ENCODE measurements at regions not wholly inside any gene's neighbourhood (a gene's known extent, or its start where the extent isn't known, plus 50 kb on each side); places are given as distances from the start of the nearest gene placed in this dataset.
"Not testable (repeated sequence)": the region's sequence is repeated elsewhere in the genome, so short reads cannot be mapped to it uniquely, and the experiment has no call there.

DNA sequence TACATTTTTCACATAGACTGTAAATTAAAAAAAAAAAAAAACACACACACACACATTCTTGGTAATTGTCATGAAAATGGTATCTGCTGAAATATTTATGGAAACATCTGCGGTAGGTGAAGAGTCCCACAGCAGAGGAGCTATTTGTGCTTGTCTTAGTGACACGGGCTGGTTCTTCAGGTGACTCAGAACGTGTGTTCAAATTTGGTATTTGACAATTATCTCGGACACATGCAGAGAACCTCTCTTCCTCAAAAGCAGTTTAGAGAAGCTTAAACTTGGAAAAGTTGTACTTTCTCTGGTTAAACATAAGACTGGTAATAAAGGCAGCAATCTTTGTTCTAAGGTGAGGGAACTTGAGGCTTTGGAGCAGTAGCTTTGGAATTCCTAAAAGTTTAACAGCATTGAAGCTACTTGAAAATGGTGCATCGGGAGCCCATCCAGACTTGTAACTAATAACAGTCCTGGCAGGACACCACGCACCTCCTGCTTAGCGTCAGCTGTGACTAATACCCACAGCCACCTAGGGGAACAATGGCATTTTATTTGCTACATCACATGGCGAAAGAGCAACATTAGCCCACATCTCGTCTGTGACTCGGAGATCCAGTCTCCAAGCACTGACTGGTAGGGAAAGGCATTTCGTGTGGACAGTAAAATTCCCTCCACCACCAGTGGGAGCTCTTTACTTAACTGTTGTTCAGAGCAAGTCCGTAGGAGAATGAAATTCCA, 1505.1 kb upstream of the SLC10A2 start:
- peak; percentile 85 to 93 for DNase-seq

DNA sequence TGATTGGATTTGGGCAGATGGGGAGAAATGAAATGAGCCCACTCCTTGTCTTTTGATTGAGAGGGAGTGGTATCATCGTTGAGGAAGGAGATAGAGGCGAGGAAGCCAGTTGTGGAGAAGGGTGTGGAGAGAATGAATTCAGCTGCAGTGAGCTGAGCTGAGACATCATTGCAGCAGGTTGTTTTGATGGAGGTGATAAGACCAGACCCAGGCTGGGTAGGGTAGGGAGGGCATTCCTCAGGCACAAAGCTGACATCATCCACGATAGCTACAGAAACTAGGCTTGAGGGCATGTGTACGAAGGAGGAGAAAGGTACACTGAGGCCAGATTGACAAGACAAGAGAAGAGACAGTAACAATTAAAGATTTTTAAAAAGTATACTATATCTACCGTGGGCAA, 1500.9 kb upstream of the SLC10A2 start:
- no peak for DNase-seq

- DNase-seq, result no peak
Measured at GRCh38 chr13:104565888-104566287, 1499.7 kb upstream of the SLC10A2 start.

- no peak for DNase-seq
Measured at GRCh38 chr13:104553896-104554295, 1487.7 kb upstream of the SLC10A2 start.

- DNase-seq, result no peak
Measured at GRCh38 chr13:104553186-104553585, 1487.0 kb upstream of the SLC10A2 start.

DNA sequence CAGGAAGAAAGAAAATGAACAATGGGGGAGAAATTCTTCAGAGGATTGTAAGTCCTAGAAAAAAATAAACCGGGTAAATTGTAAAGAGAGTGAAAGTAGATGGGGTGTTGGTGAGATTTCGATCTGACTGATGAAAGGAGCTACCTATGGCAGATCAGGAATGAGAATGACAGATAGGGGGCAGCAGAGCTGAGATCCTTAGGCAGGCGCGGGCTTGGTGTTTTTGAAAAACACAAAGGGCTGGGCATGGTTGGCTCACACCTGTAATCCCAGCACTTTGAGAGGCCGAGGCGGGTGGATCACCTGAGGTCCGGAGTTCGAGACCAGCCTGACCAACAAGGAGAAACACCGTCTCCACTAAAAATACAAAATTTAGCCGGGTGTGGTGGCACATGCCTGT, 1468.6 kb upstream of the SLC10A2 start:
- peak in 1 of 2 experiments; percentile 14 for DNase-seq

- no peak for DNase-seq
Measured at GRCh38 chr13:104532132-104532531, 1465.9 kb upstream of the SLC10A2 start.

- no peak for DNase-seq
Measured at GRCh38 chr13:104530741-104531140, 1464.5 kb upstream of the SLC10A2 start.

- no peak for DNase-seq
Measured at GRCh38 chr13:104526561-104526960, 1460.3 kb upstream of the SLC10A2 start.

DNA sequence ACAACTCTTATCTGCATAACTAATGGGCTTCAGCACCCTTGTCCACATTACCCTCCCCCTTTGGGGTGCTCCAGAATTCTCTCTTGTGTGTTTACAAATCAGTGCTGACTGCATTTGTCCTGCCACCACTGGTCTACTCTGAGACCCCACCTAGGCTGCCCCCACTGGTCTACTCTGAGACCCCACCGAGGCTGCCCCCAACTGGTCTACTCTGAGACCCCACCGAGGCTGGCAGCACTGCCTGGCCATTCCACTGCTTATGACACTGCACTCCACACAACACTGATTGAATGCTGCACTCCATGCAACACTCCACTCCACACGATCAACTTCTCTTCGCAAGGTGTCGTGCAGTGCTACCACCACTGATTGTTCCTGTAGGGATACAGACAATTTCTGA, 1459.2 kb upstream of the SLC10A2 start:
- no peak for DNase-seq

- no peak for DNase-seq
Measured at GRCh38 chr13:104522235-104523072, 1456.2 kb upstream of the SLC10A2 start.

GRCh38 chr13:104510422-104510821, 1444.2 kb upstream of the SLC10A2 start:
- no peak for DNase-seq

DNA sequence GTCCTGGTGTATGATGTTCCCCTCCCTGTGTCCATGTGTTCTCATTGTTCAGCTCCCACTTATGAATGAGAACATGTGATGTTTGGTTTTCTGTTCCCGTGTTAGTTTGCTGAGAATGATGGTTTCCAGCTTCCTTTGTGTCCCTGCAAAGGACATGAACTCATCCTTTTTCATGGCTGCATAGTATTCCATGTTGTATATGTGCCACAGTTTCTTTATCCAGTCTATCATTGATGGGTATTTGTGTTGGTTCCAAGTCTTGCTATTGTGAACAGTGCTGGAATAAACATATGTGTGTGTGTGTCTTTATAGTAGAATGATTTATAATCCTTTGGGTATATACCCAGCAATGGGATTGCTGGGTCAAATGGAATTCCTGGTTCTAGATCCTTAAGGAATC, 1427.3 kb upstream of the SLC10A2 start:
- not testable (repeated sequence) for DNase-seq

DNA sequence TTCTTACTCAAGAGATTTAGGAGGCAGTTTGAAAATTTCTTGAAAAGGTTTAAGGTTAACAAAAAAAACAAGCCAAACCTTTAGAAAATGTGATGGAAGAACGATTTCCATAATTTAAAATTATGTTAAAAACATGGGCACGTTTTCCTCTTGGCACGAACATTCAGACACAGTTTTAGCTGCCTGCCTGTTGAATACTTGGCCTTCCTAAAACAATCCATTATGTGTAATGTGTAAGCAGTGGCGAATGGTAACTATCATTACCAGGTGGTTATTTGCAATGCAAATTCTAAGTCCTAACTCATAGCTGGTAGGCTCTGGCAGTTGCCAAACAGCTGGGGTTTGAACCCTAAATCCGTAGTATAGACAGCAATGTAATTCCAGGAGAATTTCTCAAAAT, 1425.7 kb upstream of the SLC10A2 start:
- peak; percentile 85 to 93 for DNase-seq

DNA sequence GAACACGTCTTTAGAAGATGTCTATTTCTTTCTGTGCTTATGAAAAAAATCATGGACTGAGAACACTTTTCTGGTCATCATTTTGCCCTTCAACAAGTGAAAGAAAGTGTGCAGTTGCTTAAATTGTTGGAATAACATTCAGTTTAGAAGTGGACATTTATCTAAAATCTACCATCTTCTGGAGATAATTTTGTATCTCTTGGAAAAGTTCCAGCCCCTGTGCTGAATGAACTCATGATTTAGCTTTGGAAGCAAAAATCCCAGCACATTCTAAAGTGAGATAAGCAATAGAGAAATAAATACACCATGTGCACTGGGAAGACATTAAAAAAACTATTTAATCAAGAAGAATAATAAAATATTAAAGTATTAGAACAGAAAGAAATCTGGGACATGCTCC, 1420.8 kb upstream of the SLC10A2 start:
- DNase-seq, result no peak

- no peak for DNase-seq
Measured at GRCh38 chr13:104485571-104485970, 1419.4 kb upstream of the SLC10A2 start.

GRCh38 chr13:104483631-104484030, 1417.4 kb upstream of the SLC10A2 start:
- DNase-seq, result no peak

DNA sequence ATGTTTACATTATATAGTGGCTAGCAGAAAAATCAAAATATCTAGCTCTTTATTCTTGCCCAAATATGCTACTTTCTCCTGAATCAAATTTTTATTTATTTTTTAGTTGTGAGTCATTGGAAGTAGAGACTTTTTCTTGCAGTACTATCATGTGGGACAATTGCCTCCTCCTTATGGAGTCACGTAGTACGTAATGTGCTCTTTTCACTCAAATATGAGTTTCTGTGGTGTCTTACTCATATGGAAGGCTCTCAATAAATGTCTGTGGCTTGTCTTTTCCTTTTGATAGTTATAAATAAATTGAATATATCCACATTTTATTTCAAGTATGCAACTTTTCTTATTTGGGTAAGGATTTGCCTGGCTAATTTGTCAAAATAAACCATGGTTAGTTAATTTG, 1411.0 kb upstream of the SLC10A2 start:
- DNase-seq, result no peak

DNA sequence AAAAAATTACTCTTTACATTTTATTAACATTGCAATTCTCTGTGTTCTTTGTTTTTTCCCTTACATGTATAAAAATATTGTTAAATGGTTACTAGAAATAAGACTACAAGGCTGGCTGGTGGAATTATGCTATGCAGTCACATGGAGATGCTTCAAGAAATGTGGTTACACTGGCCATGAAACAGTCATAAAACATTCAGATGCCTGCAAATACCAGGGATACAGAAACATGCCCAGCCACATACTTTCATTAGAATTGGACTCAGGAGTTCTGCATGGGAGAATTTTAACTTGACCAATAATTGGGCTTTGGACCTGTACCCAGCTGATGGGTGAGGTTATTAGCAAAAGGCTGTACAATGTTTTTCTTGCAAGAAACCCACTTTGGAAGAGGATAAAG, 1407.7 kb upstream of the SLC10A2 start:
- DNase-seq, result no peak

GRCh38 chr13:104466016-104466415, 1399.8 kb upstream of the SLC10A2 start:
- no peak for DNase-seq

DNA sequence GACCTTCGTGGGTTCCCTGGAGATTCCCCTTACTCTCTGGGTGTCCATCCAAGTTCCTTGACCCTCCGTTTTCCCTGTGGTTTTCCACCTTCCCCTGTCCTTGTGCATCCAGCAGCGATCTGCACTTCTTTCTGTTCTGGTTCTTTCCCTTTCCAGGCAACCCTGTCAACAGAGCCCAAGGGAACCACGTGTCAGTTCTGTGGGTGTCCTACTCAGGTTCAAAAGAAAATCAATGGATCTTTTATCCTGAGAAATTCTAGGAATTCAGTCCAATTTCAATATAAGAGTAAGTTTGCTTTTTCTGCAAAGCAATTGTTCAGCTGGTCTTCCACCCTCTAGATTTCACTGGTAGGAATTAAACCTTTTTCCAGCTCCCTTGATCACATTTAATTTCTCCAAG, 1394.8 kb upstream of the SLC10A2 start:
- no peak for DNase-seq

GRCh38 chr13:104460554-104460953, 1394.3 kb upstream of the SLC10A2 start:
- DNase-seq, result no peak

DNA sequence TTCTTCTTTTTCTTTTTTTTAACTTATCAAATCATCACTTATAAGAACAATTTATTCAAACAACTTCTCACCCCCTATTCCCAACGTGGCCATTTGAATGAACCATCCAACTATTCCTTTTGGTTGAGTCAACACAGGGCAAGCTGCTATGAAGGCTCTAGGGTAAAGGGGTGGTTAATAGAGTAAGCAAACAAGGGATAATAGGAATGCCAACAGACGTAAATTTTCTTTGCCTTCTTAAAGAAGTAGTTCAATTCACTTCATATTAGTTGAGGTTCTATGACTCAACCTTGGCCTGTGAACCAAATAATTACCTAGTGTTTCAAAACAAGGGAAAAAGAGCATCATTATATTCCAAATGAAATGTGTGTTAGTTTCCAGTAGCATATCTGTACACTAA, 1383.8 kb upstream of the SLC10A2 start:
- no peak for DNase-seq

DNA sequence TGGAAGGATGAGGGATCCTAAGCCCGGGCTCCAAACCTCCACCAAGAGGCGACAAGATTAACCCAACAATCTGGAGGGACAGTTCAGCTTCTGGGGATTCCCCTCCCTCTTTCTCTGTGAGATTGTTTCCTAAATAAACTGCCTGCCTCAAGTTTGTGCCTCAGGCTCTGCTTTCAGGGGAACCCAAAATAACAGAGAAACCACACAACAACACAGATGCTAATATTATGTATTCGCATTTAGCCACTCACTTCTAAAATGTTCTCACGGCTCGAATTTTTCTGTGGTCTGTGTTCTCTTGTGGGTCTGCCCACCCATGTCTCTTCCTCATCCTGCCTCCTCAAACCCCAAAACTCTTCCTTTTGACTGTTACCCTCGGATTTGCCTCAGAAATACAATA, 1381.1 kb upstream of the SLC10A2 start:
- no peak for DNase-seq
